Hypothalamus (tissue), 51 donors: ENCODE measurements at regions not wholly inside any gene's neighbourhood (a gene's known extent, or its start where the extent isn't known, plus 50 kb on each side); places are given as distances from the start of the nearest gene placed in this dataset.
"Not testable (repeated sequence)": the region's sequence is repeated elsewhere in the genome, so short reads cannot be mapped to it uniquely, and the experiment has no call there.

Source experiments
- DNase-seq, 51 donors: peaks; one replicate each; lab custom pipeline; 2025; lab: John Stamatoyannopoulos, UW

DNA sequence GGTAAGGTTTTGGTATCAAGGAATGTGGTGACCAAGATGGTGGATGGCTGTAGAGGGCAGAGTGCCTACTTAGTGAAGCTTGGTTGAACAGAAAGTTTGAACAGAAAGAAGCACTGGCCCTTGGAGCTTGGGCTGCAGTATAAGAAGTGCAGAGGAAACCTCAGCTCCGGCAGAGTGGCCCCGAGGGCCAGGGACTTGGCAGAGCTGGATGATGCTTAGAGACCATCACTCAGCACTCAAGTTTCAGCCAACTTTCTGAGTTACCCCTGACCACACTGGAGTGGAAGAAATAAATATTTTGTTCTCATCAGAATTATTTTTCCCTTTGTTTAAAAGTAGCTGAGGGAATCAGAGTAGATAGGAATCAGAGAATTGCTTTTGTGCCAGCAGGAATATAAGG, 336.7 kb downstream of the C7orf25 start:
- no peak for DNase-seq

DNA sequence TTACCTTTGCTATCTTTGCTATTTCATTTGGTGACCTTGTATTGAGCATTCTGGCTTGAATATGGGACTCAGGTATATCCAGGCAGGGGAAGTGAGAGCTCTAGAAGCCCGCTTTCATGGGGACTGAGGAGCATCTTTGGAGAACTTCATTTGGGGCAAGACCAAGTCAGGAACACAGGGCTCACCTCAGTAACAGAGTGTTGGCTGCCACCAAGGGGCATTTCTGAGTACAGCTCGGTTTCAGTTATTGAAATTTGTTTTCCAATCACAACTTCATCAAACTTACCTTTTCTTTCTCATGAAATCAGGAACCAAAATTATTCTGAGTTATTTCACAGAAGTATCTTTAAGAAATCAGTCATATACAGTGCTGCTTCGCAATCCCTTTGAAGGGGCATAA, 337.2 kb downstream of the C7orf25 start:
- DNase-seq: no peak

DNA sequence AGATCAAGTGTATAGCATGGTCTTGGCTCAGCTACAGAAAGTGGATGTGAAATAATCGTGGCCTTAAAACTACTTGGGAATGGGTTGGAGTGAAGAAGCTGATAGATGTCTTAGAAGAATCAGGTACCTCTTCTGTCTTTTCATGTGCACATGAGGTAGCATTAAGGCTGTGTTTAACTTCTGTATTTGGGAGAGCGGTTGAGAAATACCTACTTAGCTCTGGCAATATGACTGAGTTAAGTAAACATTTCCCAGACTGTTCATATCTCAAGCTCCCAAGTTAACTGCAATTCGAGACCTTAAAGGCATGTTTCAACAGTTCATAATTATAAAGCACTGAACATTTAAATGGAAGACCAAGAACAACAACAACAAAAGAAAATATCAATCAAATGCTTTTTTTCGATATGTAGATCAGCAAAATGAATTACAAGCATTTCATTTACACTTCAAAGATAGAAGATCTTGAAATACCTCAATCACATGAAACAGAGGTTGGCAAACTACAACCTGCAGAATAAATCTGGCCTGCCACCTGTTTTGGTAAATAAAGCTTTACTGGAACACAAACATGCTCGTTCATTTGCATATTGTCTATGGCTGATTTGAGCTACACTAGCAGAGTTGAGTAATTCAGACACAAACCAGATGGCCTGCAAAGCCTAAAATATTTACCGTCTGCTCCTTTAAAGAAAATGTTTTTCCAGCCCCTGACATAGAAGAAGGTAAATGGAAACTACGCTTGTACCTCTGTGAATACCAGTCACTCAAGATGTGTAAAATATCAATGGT, 337.1 kb upstream of the GLI3 start:
- no peak for DNase-seq

DNA sequence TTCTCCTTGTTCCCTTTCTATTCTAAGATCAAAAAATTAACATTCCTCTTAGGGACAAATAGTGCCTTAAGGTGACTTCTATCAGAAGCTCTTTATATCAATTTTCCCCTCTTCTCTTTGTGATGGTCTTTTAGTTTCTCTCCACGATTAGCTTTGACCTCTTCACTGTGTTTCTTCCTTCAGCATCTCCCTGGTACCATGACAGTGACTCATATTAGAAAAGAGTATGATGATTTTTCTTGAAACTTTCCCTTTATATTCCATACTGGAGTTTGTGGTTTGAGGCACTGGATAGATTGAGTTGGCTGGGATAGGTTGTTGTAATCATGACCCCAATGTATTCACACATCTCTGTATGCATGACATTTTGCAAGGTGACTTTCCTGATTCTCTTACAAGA, 335.6 kb upstream of the GLI3 start:
- no peak for DNase-seq

DNA sequence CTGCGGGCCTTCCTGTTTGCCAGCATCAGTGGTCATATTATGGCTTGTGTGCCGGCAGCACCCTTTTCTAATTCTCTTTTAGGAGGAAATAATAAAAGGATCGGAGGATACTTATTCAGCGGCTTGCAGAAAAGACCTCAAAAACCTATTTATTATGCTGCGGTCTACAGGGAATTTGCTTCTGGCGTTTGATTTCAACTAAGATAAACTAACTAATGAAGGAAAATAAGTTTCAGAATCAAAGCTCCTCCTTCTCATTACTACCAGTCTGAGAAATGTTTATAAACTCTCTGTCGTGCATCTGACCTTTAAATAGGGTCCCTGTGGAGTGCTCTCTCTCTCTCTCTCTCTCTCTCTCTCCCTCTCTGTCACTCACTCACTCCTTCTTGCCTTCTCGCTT, 335.0 kb upstream of the GLI3 start:
- no peak for DNase-seq

DNA sequence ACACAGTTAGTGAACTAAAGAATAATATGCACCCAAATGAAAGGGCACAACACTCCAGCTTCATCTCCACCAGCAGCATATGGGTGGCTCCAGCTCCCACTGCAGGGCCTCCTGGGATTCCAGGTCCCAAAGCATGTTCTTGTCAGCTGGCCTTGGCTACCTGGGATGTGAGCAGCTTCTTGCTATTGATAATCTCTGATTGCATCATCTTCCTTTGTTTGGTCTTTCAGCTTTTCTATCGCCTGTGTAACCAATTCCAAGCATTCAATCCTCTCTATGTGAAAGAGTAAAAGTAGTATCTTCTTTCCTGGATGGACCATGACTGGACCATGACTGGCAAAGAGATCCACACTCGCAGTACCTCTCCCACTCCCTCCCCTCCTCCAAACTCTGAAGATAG, 333.9 kb upstream of the GLI3 start:
- DNase-seq: no peak

DNA sequence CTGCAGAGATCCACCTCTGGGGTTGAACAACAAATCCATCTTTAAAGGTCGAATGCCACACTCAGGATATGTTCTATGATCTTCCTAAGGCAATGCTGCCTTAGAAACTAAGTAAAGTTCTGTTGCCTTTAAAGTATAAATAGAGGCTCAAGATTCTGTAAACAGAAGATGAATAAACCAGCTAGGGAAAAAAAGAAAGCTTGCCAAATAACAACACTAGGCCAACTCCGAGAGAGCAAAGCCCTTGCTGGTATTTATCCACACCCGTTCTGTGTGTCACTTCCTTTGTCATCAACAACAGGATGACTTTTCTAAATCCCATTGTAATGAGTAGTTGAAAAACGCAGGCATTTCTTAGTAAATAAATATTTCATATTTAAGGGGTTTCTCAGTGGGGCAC, 330.0 kb upstream of the GLI3 start:
- DNase-seq: no peak

DNA sequence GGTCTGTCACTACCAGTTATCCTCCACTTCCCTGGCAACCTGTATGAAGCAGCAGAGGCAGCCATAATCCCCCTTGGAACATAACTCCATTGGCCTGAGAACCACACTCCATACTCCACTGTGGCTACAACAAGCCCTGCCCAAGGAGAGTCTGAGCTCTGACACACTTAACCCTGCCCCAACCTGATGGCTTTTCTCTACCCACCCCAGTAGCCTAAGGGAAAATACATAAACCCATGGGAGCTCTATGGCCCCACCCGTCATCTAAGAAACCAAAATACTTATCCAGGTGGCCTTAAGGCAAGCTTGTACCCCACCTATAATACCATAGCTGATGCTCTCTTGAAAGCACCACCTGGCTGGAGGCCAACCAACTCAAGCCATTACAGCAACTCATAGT, 324.8 kb upstream of the GLI3 start:
- DNase-seq: no peak

DNA sequence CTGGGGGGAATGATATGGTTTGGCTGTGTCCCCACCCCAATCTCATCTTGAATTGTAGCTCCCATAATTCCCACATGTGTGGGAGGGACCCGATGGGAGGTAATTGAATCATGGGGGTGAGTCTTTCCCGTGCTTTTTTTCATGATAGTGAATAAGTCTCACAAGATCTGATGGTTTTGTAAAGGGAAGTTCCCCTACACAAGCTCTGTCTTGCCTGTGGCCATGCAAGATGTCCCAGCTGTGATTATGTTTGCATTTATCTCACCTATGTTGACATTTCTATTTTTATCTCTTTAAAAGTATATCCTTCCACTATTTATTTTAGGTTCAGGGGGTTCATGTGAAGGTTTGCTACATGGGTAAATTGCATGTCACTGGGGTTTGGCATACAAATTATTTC, 323.9 kb upstream of the GLI3 start:
- no peak for DNase-seq

DNA sequence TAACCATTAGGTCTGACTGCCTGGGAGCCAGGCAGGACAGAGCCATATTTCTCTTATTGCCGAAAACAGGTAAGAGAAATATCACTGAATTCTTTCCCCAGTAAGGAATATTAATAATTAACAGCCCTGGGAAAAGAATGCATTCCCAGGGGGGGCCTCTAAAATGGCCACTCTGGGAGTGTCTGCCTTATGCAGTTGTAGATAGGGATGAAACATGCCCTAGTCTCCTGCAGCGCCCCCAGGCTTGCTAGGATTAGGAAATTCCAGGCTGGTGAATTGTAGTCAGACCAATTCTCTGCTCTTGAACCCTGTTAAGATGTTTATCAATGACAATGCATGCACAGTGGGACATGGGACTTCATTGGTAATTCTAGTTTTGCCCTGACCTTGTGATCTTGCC, 317.9 kb upstream of the GLI3 start:
- not testable (repeated sequence) for DNase-seq

DNA sequence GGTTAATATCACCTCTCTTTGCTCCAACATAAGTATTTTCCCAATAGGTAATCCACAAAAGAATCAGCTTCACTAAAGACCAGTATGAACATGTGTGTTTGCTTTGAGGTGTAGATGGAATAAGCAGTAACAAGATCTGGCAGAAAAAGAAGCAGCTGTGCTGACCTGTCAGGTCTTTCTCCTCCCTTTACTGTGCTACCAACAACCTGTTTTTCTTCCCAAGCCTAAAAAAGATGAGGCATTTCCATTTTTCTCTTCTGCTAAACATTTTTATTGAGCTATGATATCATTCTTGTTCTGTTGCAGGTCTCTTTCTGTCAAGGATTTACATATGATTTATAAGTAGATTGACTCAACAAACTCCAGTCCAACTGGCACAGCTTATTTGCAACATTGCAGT, 315.2 kb upstream of the GLI3 start:
- DNase-seq: no peak

DNA sequence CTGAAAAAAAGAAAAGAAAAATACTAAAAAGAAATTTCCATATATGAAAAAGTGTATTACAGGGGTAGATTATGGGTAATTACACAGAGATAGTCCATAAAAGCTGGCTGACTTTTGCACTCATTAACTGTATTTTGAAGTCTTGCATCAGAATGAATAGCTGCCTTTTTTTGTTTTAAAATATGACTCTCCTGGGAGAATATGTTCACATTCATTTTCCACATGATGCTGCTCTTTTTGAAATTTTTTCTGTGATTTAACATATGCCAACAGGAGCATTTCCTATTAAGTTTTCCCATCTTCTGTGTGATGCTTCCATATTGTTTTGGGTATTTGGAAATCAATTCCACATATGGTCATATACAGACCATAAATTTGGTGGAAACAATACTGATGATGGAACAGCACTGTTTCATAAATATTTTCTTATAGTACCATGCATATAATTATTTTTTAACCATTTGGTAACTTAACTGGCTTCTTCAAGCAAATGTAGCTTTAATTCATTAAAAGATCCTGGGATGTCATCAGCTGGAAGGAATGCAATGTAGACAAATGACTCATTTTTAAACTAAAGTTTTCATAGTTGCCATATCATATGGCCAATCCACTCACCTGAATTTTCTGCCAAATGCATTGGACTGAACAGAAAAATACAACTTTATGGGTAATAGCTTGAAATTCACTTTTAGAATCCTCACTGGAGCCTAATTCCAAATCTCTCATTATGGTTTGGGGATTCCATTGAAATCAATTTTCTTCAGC, 313.9 kb upstream of the GLI3 start:
- DNase-seq: no peak

DNA sequence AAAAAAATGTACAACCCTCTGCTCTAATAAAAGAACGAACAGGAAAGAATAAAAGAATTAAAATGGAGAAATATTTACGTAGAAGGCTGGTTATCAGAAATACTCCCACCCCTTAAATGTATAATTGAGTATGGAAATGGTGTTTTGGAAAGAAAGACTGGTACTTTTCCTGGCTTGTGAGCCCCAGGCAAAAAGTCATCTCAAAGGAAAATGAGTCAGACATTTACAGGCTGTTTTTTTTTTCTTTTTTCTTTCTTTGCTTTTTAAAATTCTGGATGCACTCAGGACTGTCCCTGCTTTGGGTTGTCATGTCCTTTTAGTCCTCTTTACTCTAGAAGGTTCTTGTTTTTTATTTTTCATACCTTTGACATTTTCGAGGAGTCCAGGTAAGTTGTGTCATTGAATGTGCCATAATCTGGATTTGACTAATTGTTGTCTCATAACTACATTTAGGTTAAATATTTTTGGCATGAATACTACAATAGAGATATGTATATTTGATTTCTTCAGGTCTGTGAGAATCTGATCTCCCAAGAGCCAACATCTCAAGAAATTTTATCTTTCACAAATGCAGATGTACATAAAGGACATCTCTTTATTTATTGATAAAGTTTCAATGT, 313.0 kb upstream of the GLI3 start:
- no peak for DNase-seq

DNA sequence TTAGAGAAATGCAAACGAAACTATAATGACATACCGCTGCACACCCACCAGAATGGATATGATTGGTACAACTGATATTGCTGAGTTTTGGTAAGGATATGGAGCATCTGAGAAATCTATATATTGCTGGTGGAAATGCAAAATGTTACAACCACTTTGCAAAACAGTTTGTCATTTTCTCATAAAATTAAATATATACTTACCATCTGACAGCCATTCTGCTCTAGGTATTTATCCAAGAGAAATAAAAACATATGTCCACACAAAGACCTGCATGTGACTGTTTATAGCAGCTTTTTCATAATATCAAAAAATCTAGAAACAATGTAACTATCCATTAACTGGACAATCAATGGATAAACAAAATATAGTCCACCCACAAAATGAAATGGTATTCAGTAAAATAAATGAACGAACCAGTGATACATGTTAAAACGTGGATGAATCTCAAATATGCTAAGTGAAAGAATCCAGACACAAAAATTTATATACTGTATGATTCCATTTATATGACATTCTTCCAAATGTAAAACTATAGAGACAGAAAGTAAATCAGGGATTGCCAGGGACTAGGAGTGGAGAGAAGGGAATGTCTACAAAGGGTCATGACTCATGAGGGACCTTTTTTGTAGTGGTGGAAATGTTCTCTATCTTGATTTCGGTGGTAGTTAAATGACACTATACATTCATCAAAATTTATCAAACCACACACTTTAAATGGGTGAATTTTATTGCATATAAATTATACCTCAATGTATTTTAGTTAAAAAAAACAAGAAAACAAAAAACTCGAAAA, 312.0 kb upstream of the GLI3 start:
- DNase-seq: no peak

DNA sequence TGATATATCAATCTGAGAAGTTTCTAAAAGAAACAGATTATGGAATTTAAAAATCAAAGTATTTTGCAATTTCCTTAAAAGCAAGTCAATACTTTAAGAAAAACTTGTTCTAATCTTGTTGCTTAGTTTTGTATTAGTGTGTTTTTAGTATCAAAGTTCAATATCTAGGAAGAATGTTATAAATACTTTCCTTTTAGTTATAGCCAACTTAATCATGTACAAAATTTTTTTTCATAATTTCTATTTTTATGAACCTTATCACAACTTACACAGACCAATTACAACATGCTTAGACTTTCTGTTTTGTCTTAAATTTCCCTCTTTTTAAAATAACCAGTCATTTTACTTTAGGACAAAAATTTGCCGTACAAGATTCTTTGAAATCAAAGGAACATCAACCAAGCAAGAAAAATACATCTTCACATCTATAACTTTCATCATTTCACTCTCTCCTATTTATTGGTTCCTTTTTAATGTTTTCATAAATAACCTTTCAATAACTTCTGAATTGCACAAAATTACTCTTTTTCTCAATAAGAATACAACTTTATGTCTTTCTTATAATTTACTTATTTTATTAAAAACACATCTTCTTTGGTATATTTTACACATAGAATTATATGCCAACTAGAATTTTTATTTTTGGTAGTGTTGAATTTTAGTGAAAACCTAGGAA, 308.2 kb upstream of the GLI3 start:
- DNase-seq: no peak

DNA sequence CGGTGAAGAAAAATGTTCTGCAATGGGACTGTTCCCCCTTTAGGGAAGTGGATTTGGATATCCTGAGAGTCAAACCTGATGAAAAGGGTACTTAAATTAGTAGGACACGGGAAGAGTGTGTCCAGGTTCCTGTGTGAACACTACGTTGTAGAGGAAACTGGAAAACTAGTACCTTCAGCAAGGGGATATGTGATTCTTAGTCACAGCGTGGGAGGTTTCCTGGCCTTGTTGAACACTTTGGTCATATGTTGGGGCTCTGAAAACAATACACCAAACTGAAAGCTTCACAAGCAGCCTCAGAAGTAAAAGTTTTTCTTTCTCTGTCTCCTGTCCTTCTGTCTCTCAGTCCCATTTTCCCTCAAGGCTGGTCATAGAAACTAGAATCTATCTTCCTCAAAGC, 306.9 kb upstream of the GLI3 start:
- DNase-seq: no peak

DNA sequence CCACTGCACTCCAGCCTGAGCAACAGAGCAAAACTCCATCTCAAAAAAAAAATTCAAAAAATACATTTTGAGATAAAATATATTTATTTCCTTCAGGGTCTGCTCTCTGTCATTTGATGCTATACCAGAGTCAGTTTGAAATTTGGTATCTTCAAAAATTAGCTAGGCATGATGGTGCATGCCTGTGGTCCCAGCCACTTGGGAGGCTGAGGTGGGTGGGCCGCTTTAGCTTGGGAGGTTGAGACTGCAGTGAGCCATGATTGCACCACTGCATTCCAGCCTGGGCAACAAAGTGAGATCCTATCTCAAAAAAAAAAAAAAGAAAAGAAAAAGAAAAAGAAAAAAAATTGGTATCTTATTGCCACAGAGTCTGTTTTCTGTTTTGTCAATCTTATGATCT, 305.4 kb upstream of the GLI3 start:
- DNase-seq: not testable (repeated sequence)

DNA sequence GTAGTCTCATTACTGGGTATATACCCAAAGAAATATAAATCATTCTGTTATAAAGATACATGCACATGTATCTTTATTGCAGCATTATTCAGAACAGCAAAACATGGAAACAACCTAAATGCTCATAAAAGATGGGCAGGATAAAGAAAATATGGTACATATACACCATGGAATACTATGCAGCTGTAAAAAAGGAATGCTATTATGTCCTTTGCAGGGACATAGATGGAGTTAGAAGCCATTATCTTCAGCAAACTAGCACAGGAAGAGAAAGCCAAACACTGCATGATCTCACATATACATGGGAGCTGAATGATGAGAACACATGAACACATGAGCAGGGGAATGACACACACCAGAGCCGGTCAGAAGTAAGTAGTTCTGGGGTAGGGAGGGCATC, 297.4 kb upstream of the GLI3 start:
- DNase-seq: no peak

DNA sequence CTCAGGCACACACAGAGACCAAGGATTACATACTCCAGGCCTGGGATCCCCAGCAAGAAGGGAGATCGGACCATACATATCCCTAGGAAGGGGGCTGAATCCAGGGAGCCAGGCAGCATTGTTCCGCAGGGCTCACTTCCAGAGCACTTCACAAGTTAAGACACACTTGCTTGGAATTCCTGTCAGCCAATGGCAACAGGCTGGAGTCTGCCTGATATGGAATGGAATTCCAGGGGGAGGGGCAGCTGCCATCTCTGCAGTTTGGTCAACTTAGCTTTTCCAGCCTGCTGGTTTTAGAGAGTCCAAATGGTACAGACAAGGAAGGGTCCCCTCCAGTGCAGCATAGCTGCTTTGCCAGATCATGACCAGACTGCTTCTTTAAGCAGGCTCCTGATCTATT, 290.0 kb upstream of the GLI3 start:
- no peak for DNase-seq

DNA sequence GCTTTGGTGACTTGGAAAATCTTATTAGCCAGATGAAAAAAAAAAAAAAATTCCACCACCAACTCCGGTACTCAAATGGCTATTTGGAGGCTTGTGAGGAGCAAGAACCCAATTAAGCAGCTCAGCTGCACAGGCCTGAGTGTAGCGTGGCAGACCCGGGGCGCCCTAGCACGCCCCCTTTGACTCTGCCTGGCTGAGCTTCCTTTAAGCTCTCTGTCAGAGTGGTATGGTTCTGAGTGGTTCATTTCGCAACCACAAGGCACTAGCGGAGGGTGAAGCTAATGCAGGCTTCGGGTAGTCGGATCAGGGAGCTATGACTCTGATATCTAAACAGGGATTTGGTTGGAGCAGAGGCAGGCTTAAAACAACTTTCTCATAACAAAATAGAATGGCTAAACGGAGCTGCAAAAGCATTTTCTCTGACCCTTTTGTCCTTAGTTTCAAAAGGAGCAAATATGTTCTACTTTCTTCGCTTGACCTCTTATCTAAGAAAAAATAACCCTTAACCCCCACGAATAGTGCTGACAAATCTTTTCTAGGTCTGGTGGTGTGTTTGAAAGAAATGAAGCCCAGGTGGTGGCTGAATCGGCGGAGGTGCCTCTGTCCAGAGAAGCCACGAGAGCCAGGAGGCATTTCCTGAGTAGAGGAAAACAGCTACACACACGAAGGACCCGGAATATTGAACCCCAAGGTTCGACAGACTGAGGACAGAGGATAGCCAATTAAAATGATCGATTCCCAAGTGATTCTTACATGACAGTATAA, 285.4 kb upstream of the GLI3 start:
- DNase-seq: no peak
